SH-SY5Y (cell line): ENCODE measurements at regions not wholly inside any gene's neighbourhood (a gene's known extent, or its start where the extent isn't known, plus 50 kb on each side); places are given as distances from the start of the nearest gene placed in this dataset.

Experiments
- GATA2 ChIP-seq: IDR thresholded peaks from 2 replicates; pipeline ENCODE4 v1.6.1; 2011; ENCODE audit warnings: mild to moderate bottlenecking, low read depth, low read length
- GATA3 ChIP-seq: IDR thresholded peaks from 2 replicates; pipeline ENCODE4 v1.6.1; 2011; ENCODE audit warnings: low read depth, mild to moderate bottlenecking, low read length, moderate library complexity

DNA sequence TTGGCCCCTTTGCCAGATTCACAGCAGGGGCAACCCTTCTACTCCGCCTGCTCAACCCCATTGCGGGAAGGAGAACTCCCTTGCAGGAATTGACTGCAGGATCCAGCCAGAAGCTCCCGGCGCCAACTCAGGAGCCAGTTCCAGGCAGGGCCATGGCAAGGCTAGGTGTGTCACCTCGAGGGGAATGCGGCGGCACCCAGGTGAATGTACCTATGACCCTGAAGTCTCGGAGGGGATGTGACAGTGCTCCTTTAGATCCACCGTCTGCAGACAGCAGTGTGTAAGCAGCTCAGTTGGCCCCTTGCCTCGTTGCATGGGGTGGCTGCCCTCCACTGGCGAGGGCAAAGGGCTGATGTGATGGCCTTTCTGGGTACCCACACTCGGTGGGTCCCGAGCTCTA lies 606.6 kb downstream of the ELAVL2 start:
- TF ChIP-seq GATA3 (no peak), GATA2 (no peak)
